ENCODE measurements at regions not wholly inside any gene's neighbourhood (a gene's known extent, or its start where the extent isn't known, plus 50 kb on each side); places are given as distances from the start of the nearest gene placed in this dataset.
"Not testable (repeated sequence)": the region's sequence is repeated elsewhere in the genome, so short reads cannot be mapped to it uniquely, and the experiment has no call there.

DNA sequence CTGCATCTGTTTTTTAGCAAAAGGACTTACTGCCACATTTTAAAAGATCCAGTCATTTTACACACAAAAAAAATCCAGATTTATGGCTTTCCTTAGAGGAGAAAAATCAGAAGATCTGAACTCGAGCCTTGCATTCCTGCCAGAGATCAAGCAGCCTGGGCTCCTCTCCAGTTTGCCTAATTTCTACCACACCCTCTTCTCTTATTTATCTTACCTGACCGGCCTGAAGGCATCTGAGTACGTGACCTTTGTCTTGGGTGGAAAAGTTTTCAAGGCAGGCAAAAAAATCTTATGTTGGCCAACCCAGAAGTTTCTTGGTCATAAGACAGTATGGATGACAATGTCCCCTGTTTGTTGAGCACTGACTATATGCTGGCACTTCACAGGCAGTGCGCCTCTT, 60.3 kb downstream of the CHRD start:
- no peak for DNase-seq (ENCODE audit: low spot score)

DNA sequence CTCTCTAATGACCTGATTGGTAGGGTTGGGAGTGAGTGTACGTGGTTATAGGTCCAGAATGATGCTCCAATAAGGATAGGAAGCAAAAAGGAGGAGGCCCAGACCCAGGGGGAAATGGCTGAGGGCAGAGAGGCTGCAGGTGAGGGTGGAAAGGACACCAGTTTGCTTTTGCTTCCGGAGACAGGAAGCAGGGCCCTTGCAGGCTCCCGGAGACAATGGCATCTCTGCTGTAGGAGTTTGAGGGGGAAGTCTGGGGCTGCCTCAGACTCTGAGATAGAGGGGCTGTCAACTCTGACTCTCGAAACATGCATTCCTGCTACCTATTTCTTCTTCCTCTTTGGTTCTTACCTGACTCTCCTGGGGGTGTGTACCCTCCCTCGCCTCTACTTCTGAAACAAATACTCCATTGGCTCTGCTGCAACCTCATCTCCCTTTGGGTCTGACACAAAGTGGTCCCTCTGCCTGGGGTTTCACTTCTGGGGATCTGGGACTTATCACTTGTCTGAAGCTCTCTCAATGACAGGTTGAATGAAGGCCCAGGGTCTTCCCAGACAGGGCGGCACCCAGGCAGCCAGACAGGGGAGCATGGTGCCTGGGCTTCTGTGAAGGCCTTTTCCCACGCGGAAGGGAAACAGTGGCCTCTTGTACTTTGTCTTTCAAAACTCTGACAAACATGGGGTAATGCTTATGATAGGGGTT, 61.5 kb downstream of the CHRD start:
- DNase-seq (ENCODE audit: low spot score) = no peak

DNA sequence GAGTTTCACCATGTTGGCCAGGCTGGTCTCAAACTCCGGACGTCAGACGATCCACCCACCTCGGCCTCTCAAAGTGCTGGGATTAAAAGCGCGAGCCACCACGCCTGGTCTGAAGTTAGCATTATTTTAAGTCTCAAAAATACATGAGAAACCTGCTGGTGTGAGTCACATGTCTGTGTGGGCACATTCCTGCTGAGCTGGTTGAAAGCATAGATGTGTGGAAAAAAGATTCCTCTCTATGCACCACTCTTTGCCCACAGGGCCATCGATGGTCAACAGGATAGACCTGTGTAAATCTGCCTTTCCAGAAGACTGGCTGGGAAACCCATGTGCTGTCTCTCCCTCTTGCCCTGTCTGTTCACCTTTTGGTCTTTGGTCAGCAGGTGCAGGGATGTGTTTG, 63.5 kb downstream of the CHRD start:
- DNase-seq (ENCODE audit: low spot score) = no peak

- DNase-seq (ENCODE audit: low spot score) = no peak
Observed at GRCh38 chr3:184443831-184444230, 64.0 kb downstream of the CHRD start.

- DNase-seq (ENCODE audit: low spot score) = no peak
Observed at GRCh38 chr3:184448321-184449160, 68.7 kb downstream of the CHRD start.

DNA sequence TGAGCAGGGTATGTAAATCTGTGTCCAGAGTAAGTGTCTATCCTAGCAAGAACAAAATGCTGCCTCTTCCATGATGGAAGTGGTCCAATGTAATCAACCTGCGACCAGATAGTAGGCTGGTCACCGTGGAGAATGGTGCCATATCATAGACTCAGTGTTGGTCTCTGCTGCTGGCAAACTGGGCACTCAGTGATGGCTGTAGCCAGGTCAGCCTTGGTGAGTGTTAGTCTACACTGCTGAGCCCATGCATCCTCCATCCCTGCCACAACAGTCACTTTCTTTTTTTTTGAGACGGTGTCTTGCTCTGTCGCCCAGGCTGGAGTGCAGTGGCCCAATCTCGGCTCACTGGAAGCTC, 69.3 kb downstream of the CHRD start:
- DNase-seq (ENCODE audit: low spot score) = no peak

DNA sequence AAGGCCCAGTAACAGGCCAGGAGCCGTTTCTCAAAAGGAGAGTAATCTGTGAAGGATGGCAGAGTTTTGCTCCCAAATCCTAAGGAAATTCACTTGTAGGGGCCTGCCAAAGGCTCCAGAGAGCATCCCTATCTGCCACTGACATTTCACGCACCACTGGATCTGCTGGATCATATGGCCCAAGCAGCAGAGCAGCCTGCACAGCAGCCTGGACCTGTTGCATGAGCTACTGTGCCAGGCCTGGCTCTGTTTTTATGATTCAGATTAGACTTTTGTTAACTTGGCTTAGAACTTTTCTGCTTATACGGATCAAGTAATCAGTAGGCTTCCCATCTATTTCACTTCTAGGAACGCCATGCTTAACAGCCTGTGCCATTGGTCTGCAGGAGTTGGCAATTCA, 70.7 kb downstream of the CHRD start:
- DNase-seq (ENCODE audit: low spot score) = no peak

- no peak for DNase-seq (ENCODE audit: low spot score)
Observed at GRCh38 chr3:184453296-184453695, 73.4 kb downstream of the CHRD start.

- no peak for DNase-seq (ENCODE audit: low spot score)
Observed at GRCh38 chr3:184455991-184456390, 76.1 kb downstream of the CHRD start.

DNA sequence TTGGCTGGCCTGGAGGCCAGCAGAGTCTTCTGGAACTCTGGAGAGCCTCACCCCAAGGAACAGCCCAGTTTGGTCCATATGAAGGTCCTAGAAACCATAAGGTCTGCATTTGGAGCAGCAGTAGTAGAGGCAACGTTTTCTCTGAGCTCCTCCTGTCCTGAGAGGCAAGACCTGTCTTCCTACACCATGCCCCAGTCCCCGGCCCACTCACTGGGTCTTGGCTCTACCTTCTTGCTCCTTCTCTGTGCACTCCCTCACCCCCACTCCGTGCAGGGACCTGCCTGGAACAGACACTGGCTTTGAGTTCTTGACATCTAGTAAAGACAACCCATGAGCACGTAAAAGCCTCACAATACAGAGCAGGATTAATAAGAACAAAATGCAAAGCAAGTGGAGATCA, 76.6 kb downstream of the CHRD start:
- no peak for DNase-seq (ENCODE audit: low spot score)

- DNase-seq (ENCODE audit: low spot score) = no peak
Observed at GRCh38 chr3:184457329-184457728, 77.5 kb downstream of the CHRD start.

DNA sequence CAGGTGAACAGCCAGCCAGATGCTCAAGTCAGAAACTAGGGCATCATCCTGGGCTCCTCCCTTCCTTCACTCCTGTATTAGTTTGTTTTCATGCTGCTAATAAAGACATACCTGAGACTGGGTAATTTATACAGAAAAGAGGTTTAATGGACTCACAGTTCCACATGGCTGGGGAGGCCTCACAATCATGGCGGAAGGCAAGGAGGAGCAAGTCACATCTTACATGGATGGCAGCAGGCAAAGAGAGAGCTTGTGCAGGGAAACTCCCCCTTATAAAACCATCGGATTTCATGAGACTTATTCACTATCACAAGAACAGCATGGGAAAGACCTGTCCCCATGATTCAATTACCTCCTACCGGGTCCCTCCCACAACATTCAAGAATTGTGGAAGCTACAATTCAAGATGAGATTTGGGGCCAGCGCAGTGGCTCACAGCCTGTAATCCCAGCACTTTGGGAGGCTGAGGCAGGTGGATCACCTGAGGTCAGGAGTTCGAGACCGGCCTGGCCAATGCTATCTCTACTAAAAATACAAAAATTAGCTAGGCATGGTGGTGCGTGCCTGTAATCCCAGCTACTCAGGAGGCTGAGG, 78.0 kb downstream of the CHRD start:
- DNase-seq (ENCODE audit: low spot score) = not testable (repeated sequence)

DNA sequence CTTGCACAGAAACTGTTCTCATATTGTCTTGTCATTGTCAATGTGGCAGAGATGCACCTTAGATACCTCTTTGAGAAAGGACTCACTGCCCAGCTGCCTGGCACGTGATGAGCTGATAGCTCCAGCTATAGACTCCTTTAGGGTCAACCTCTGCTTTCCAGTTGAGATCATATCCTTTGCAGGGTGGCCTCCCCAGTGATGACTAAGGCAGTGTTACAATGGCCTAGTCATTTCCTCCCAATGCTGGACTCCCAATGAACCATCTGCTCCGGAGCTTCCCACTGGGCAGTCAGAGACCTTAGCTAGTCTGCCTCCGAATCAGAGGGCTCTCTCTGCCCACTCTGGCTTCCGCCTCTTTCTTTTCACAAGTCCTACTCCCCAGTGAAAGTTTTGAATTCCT, 79.5 kb downstream of the CHRD start:
- DNase-seq (ENCODE audit: low spot score) = no peak

DNA sequence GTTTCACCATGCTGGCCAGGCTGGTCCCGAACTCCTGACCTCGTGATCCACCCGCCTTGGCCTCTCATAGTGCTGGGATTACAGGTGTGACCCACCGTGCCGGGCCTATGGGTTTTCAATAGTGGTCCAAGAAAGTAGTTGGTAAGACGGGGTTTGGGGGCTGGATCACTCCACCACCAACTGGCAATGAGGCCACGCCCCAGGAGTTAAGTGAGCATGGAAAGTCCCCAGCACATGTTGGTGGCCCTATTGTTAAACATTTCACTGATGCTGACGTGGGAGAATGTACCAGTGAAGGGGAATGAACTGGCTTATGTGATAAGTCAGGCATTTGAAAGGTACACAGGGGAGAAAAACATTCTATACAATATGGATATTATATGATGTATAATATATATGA, 80.4 kb downstream of the CHRD start:
- no peak for DNase-seq (ENCODE audit: low spot score)

DNA sequence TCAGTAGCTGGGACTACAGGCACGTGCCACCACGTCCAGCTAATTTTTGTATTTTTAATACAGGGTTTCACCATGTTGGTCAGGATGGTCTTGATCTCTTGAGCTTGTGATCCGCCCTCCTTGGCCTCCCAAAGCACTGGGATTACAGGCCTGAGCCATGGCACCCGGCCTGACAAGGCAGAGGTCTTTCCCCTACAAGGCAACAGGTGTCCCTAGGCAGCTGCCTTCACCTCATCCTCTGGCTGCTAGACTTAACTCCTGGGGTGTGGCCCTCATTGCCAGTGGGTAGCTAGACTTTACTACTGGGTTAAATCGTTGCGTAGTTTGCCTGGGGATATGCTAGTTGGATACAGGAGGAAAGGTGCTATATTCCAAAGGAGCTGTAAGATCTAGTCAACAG, 81.4 kb downstream of the CHRD start:
- no peak for DNase-seq (ENCODE audit: low spot score)

- DNase-seq (ENCODE audit: low spot score) = no peak
Observed at GRCh38 chr3:184465883-184466412, 86.1 kb downstream of the CHRD start.

DNA sequence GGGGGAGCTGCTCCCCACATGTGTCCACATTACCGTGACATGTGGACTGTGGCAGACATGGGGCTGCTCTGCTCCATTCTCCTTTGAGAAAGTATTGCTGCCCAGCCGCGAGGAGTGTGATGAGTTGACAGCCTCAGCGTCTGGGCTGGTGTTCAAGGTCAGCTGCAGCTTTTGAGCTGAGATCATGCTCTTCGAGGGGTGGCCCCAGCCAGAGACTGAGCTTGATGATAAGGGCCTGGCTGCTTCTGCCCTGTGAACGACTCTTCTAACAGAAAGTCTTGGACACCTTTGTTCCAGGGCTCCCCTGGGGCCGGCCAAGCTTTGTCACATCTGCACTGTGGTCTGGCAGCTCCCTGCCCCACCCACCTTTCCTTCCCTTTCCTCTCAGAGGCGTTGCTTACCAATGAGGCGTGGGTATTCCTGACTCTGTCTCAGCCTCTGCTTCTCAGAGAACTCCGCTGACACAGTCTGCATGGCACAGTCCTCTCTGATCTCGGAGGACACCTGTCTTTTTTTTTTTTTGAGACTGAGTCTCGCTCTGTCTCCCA, 86.6 kb downstream of the CHRD start:
- no peak for DNase-seq (ENCODE audit: low spot score)

- no peak for DNase-seq (ENCODE audit: low spot score)
Observed at GRCh38 chr3:184467171-184467570, 87.3 kb downstream of the CHRD start.

- no peak for DNase-seq (ENCODE audit: low spot score)
Observed at GRCh38 chr3:184470551-184470950, 90.7 kb downstream of the CHRD start.

DNA sequence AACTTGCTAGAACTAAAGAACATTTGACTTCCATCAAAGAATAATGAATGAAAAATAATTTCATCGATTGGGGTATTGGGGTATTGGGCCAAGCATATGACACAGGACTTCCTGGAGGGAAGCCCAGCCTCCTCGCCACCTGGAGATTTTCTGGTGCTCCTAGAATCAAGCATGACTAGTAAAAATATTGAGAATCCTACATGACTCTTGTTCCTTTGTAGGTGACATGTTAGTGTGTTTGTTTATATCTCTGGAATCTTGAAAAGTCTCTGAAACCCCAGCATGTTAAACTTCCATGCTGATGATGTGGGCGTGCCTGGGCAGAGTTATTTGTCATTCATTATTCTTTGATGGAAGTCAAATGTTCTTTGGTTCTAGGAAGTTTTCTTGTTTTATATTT, 90.1 kb upstream of the EPHB3 start:
- no peak for DNase-seq (ENCODE audit: low spot score)

- no peak for DNase-seq (ENCODE audit: low spot score)
Observed at GRCh38 chr3:184472723-184473428, 88.7 kb upstream of the EPHB3 start.

DNA sequence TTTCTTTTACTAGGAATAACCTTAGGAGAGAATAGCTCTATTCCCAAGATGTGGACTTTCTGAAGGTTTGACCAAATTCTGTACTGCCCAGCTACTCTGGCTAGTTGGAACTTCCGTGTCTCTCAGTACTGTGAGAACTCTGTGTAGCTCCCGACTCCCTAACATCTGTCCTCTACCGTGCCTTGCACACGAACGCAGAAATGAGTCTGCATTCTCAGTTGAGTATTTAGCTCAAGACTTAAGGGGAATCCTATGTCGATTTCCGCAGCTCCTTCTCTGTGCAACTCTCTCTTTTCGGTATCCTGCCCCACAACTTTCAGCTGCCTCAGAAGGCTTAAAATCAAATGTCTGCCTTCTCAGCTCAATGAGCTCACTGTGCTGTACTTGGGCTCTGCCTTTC, 86.7 kb upstream of the EPHB3 start:
- DNase-seq (ENCODE audit: low spot score) = no peak
